ENCODE measurements at regions not wholly inside any gene's neighbourhood (a gene's known extent, or its start where the extent isn't known, plus 50 kb on each side); places are given as distances from the start of the nearest gene placed in this dataset.
A peak's percentile ranks its signal among the peaks of the same experiment; 100 is the strongest.
"Not testable (repeated sequence)": the region's sequence is repeated elsewhere in the genome, so short reads cannot be mapped to it uniquely, and the experiment has no call there.

- Histone ChIP-seq H3K4me3 (no peak overlapping the region), H3K36me3 (no peaks in the 10 kb centered on the region), H3K4me1 (no peaks in the 10 kb centered on the region), H3K27me3 (no peaks in the 10 kb centered on the region; the same call in 1 of the 2 replicates), H3K27ac (no peak overlapping the region), H3K9me3 (replicated peaks) (peaks cover 12% of the 10 kb centered on the region)
- DNase-seq, result no peak
These were observed 385.5 kb downstream of the SEC14L1 start for GRCh38 chr17:77526259-77526711.

GRCh38 chr17:77526728-77527350 is 386.1 kb downstream of the SEC14L1 start:
- H3K9me3 ChIP-seq (replicated peaks), result peaks cover 12% of the 10 kb centered on the region
- H3K4me1 ChIP-seq, result no peaks in the 10 kb centered on the region
- no peak overlapping the region for H3K4me3 ChIP-seq
- no peak for DNase-seq
- no peaks in the 10 kb centered on the region for H3K36me3 ChIP-seq
- H3K27ac ChIP-seq, result no peak overlapping the region
- no peaks in the 10 kb centered on the region; the same call in 1 of the 2 replicates for H3K27me3 ChIP-seq

- Histone ChIP-seq H3K27me3 (no peaks in the 10 kb centered on the region; the same call in 1 of the 2 replicates), H3K9me3 (replicated peaks) (peaks cover 12% of the 10 kb centered on the region), H3K4me1 (no peaks in the 10 kb centered on the region), H3K4me3 (no peak overlapping the region), H3K36me3 (no peaks in the 10 kb centered on the region), H3K27ac (no peak overlapping the region)
- DNase-seq, result no peak
These were observed 386.6 kb downstream of the SEC14L1 start for GRCh38 chr17:77527409-77527808.

- no peaks in the 10 kb centered on the region; the same call in 1 of the 2 replicates for H3K27me3 ChIP-seq
- DNase-seq, result no peak
- no peak overlapping the region for H3K4me3 ChIP-seq
- no peaks in the 10 kb centered on the region for H3K36me3 ChIP-seq
- peaks cover 12% of the 10 kb centered on the region for H3K9me3 ChIP-seq (replicated peaks)
- H3K27ac ChIP-seq, result no peak overlapping the region
- no peaks in the 10 kb centered on the region for H3K4me1 ChIP-seq
These were observed 387.2 kb downstream of the SEC14L1 start for GRCh38 chr17:77527836-77528505.

- no peak for DNase-seq
- Histone ChIP-seq H3K4me1 (no peaks in the 10 kb centered on the region), H3K9me3 (replicated peaks) (peaks cover 12% of the 10 kb centered on the region), H3K27me3 (no peaks in the 10 kb centered on the region; the same call in 1 of the 2 replicates), H3K4me3 (no peak overlapping the region), H3K36me3 (no peaks in the 10 kb centered on the region), H3K27ac (no peak overlapping the region)
These were observed 388.0 kb downstream of the SEC14L1 start for GRCh38 chr17:77528516-77529327.

DNA sequence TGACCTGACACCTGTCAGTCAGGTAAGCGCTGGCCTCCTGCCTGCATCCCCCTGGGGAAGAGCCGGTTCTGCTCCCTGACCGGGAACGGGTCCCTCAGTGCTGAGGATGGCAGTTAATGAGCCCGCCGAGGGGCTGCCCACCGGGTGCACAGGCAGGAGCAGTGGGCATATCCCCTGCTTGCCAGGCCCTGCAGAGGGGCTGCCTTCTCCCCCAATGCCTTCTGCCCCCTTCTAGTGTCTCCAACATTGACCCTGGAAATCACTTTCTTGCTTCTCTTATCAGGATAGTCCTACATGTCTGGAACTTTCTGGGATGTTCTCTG is 388.5 kb downstream of the SEC14L1 start:
- peaks cover 14% of the 10 kb centered on the region for H3K9me3 ChIP-seq (replicated peaks)
- no peak overlapping the region for H3K27ac ChIP-seq
- H3K4me3 ChIP-seq, result no peak overlapping the region
- no peak for DNase-seq
- H3K4me1 ChIP-seq, result no peaks in the 10 kb centered on the region
- no peaks in the 10 kb centered on the region for H3K36me3 ChIP-seq
- no peaks in the 10 kb centered on the region; the same call in 1 of the 2 replicates for H3K27me3 ChIP-seq

- no peak for DNase-seq
- H3K4me1 ChIP-seq, result no peaks in the 10 kb centered on the region
- no peaks in the 10 kb centered on the region for H3K36me3 ChIP-seq
- H3K27me3 ChIP-seq, result no peaks in the 10 kb centered on the region; the same call in 1 of the 2 replicates
- H3K4me3 ChIP-seq, result no peak overlapping the region
- H3K9me3 ChIP-seq (replicated peaks), result peaks cover 12% of the 10 kb centered on the region
- no peak overlapping the region for H3K27ac ChIP-seq
These were observed 389.8 kb downstream of the SEC14L1 start for GRCh38 chr17:77530591-77530990.

DNA sequence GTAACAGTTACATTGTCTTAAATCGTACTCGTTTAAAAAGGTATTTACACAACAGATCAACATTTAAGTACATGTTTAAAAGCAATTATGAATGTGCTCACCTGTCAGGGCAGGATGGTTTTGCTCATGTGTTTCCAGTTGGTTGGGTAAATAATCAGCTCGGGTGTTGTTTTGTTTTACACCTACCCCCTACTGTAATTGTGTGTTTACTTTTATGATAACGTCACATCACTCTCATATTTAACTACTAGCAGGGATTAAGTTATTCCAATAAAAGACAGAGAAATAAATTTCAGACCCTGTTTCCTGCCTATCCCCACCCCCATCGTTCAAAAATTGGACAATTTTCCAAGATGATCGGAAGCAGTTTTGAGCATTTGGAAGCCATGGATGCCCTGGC is 390.2 kb downstream of the SEC14L1 start:
- H3K9me3 ChIP-seq (replicated peaks), result peaks cover 12% of the 10 kb centered on the region
- no peaks in the 10 kb centered on the region; the same call in 1 of the 2 replicates for H3K27me3 ChIP-seq
- H3K4me1 ChIP-seq, result no peaks in the 10 kb centered on the region

DNA sequence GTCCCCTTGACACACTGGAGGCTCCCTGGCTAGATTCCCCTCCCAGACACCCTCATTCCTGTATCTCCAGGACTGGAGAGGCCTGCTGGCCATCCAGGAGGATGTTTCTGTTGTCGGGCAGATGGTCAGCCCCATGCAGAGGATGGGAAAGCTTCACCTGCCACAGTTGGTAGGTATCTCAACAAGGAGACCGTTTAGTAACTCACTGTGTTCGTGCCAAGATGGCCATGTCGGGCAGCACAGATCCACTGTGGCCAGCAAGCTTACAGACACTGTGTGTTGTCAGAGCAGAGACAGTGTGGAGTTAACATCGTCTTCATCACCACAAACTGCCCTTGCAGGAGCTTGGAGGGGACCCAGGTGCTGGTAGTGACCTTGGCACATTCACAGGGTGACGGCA is 390.9 kb downstream of the SEC14L1 start:
- Histone ChIP-seq H3K27ac (no peak overlapping the region), H3K4me3 (no peak overlapping the region), H3K27me3 (no peaks in the 10 kb centered on the region; the same call in 1 of the 2 replicates), H3K4me1 (no peaks in the 10 kb centered on the region), H3K36me3 (no peaks in the 10 kb centered on the region), H3K9me3 (replicated peaks) (peaks cover 7% of the 10 kb centered on the region)
- DNase-seq, result no peak

More for the DNA sequence above, 390.2 kb downstream of the SEC14L1 start:
- no peak for DNase-seq
- Histone ChIP-seq H3K4me3 (no peak overlapping the region), H3K27ac (no peak overlapping the region), H3K36me3 (no peaks in the 10 kb centered on the region)

GRCh38 chr17:77533697-77534096 is 392.9 kb downstream of the SEC14L1 start:
- DNase-seq; H3K27ac ChIP-seq; H3K4me1 ChIP-seq; H3K27me3 ChIP-seq; H3K36me3 ChIP-seq; H3K4me3 ChIP-seq; H3K9me3 ChIP-seq (replicated peaks): not testable (repeated sequence)

GRCh38 chr17:77534137-77534536 is 393.4 kb downstream of the SEC14L1 start:
- Histone ChIP-seq H3K4me1 (no peaks in the 10 kb centered on the region), H3K36me3 (no peaks in the 10 kb centered on the region), H3K27me3 (no peaks in the 10 kb centered on the region; the same call in 1 of the 2 replicates), H3K9me3 (replicated peaks) (0 out of 2 replicates have a peak, but pooled peaks cover 2% of the 10 kb centered on the region), H3K4me3 (no peak overlapping the region), H3K27ac (no peak overlapping the region)
- no peak for DNase-seq

GRCh38 chr17:77535435-77535834 is 394.7 kb downstream of the SEC14L1 start:
- Histone ChIP-seq H3K9me3 (replicated peaks) (0 out of 2 replicates have a peak, but pooled peaks cover 2% of the 10 kb centered on the region), H3K4me1 (no peaks in the 10 kb centered on the region), H3K36me3 (no peaks in the 10 kb centered on the region), H3K4me3 (no peak overlapping the region), H3K27ac (no peak overlapping the region), H3K27me3 (no peaks in the 10 kb centered on the region; the same call in 1 of the 2 replicates)
- peak; percentile 42 to 49 for DNase-seq

GRCh38 chr17:77535892-77536291 is 395.1 kb downstream of the SEC14L1 start:
- no peak overlapping the region for H3K4me3 ChIP-seq
- H3K27ac ChIP-seq, result no peak overlapping the region
- H3K4me1 ChIP-seq, result no peaks in the 10 kb centered on the region
- no peaks in the 10 kb centered on the region; the same call in 1 of the 2 replicates for H3K27me3 ChIP-seq
- 0 out of 2 replicates have a peak, but pooled peaks cover 2% of the 10 kb centered on the region for H3K9me3 ChIP-seq (replicated peaks)
- no peaks in the 10 kb centered on the region for H3K36me3 ChIP-seq
- DNase-seq, result no peak

- no peak for DNase-seq
- Histone ChIP-seq H3K27ac (no peak overlapping the region), H3K9me3 (replicated peaks) (0 out of 2 replicates have a peak, but pooled peaks cover 2% of the 10 kb centered on the region), H3K4me3 (no peak overlapping the region), H3K27me3 (no peaks in the 10 kb centered on the region; the same call in 1 of the 2 replicates), H3K4me1 (no peaks in the 10 kb centered on the region), H3K36me3 (no peaks in the 10 kb centered on the region)
These were observed 396.8 kb downstream of the SEC14L1 start for GRCh38 chr17:77537566-77537965.

DNA sequence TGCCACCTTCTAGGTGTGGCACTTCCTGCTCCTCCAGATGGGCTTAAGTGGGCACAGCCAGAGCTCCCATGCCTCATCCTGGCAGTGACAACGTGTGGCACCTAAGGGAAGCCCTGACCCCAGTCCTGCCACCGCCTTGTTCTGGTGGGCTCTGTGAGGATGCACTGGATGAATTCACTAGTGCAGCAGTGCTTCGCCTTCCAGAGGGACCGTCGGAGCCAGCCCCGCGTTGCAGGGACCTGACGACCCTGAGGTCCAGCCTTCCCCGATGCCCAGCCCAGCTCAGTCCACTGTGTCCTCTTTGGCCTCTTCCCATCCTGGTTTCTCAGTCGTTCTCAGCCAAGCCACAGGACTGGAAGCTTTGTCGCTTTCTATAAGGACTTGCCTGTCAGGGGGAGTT is 399.8 kb downstream of the SEC14L1 start:
- H3K4me3 ChIP-seq, result no peak overlapping the region
- H3K27me3 ChIP-seq, result no peaks in the 10 kb centered on the region; the same call in 1 of the 2 replicates
- no peaks in the 10 kb centered on the region for H3K9me3 ChIP-seq (replicated peaks)
- H3K36me3 ChIP-seq, result no peaks in the 10 kb centered on the region
- no peaks in the 10 kb centered on the region for H3K4me1 ChIP-seq
- H3K27ac ChIP-seq, result no peak overlapping the region
- DNase-seq, result no peak
